B cell (primary cell): ENCODE measurements at regions not wholly inside any gene's neighbourhood (a gene's known extent, or its start where the extent isn't known, plus 50 kb on each side); places are given as distances from the start of the nearest gene placed in this dataset.

Experiments
- ATAC-seq: fragments of 200-7000 bp; cut with Tn5 transposase; one replicate; pipeline ENCODE4 v1.10.0; 2021; ENCODE audit warnings: low read depth, mild to moderate bottlenecking, moderate number of reproducible peaks, moderate library complexity
- CTCF ChIA-PET: fragments of 350-600 bp; sonication (Branson Sonifier 250); formaldehyde crosslinking; loops from one replicate; lab custom pipeline; 2021; ENCODE audit warnings: antibody characterized with exemption, inconsistent platforms; lab: Charles Lee
- POLR2A ChIA-PET: fragments of 350-600 bp; sonication (Branson Sonifier 250); formaldehyde crosslinking; loops from one replicate; lab custom pipeline; 2021; ENCODE audit warnings: antibody characterized with exemption; lab: Charles Lee
- DNase-seq: peaks from one replicate; pipeline ENCODE4 v3.0.0; 2013
- H2AFZ ChIP-seq: 2 replicates; pipeline ENCODE4 v1.6.1; 2012; ENCODE audit warnings: mild to moderate bottlenecking, low read depth, low read length; ENCODE audit not compliant: insufficient read depth, poor library complexity, severe bottlenecking
- H3K27ac ChIP-seq, 2 donors: 1 replicate in 1 of 2; 2 replicates in 1 of 2; pipeline ENCODE4 v1.5.1; 2012 to 2013; ENCODE audit warnings: low read length in 2 of 2, mild to moderate bottlenecking in 2 of 2, moderate library complexity in 1 of 2
- H3K27me3 ChIP-seq, 4 experiments: fragments of 200-600 bp in 1 of 4; sonication (generic) in 1 of 4; replicated peaks in 1 of 4; 1 replicate in 2 of 4; 2 replicates in 2 of 4; pipeline versions ENCODE4 v1.6.1 to v1.7.0; 2013 to 2016; ENCODE audit warnings: low read length in 3 of 4, mild to moderate bottlenecking in 2 of 4, mixed read lengths in 1 of 4, moderate library complexity in 1 of 4; ENCODE audit not compliant: insufficient read depth in 4 of 4, control insufficient read depth in 3 of 4; ENCODE audit errors: control extremely low read depth in 1 of 4
- H3K36me3 ChIP-seq, 2 experiments: replicated peaks in 1 of 2; 1 replicate in 1 of 2; 2 replicates in 1 of 2; pipeline versions ENCODE4 v1.6.1 to v1.7.1; 2013; ENCODE audit warnings: low read length in 1 of 2; ENCODE audit not compliant: insufficient read depth in 2 of 2, control insufficient read depth in 1 of 2; ENCODE audit errors: control extremely low read depth in 1 of 2, extremely low read depth in 1 of 2
- H3K4me1 ChIP-seq, 2 donors: fragments of 200-600 bp in 1 of 2; sonication (generic) in 1 of 2; 1 replicate in 1 of 2; 2 replicates in 1 of 2; pipeline versions ENCODE4 v1.5.1 to v1.6.1; 2013 to 2017; ENCODE audit warnings: low read length in 2 of 2; ENCODE audit not compliant: control insufficient read depth in 2 of 2, insufficient read depth in 2 of 2
- H3K4me2 ChIP-seq: replicated peaks from 2 replicates; pipeline ENCODE3; 2012; ENCODE audit warnings: mild to moderate bottlenecking, low read depth, low read length; ENCODE audit not compliant: poor library complexity, severe bottlenecking
- H3K4me3 ChIP-seq, 5 experiments: fragments of 200-600 bp in 1 of 5; sonication (generic) in 1 of 5; 1 replicate in 3 of 5; 2 replicates in 2 of 5; pipeline versions ENCODE4 v1.5.1 to v1.7.0; 2011 to 2016; ENCODE audit warnings: low read length in 4 of 5, mild to moderate bottlenecking in 4 of 5, low read depth in 2 of 5, control low read depth in 1 of 5, moderate library complexity in 1 of 5; ENCODE audit not compliant: insufficient read depth in 1 of 5; ENCODE audit errors: control extremely low read depth in 1 of 5, extremely low read depth in 1 of 5
- H3K79me2 ChIP-seq: fragments of 200-600 bp; sonication (generic); one replicate; pipeline ENCODE4 v1.6.0; 2016; ENCODE audit warnings: low read length; ENCODE audit not compliant: control insufficient read depth, insufficient read depth
- H3K9ac ChIP-seq: fragments of 200-600 bp; sonication (generic); 2 replicates; pipeline ENCODE4 v1.6.1; 2017; ENCODE audit warnings: mild to moderate bottlenecking, low read length, moderate library complexity
- H3K9me3 ChIP-seq, 3 donors: one replicate each; pipeline versions ENCODE4 v1.6.1 to v1.7.1; 2013; ENCODE audit warnings: low read length in 2 of 3; ENCODE audit not compliant: control insufficient read depth in 2 of 3, insufficient read depth in 1 of 3; ENCODE audit errors: control extremely low read depth in 1 of 3
- H4K20me1 ChIP-seq: 2 replicates; pipeline ENCODE4 v1.6.0; 2012; ENCODE audit warnings: mild to moderate bottlenecking, low read length; ENCODE audit not compliant: insufficient read depth, control insufficient read depth, poor library complexity, severe bottlenecking
- H3K27ac Mint-ChIP-seq: one replicate; pipeline ENCODE4 v1.8.0; 2021; ENCODE audit warnings: mixed read lengths
- H3K27me3 Mint-ChIP-seq: one replicate; pipeline ENCODE4 v1.8.0; 2021; ENCODE audit warnings: mixed read lengths
- H3K4me1 Mint-ChIP-seq: one replicate; pipeline ENCODE4 v1.8.0; 2021; ENCODE audit warnings: mixed read lengths
- H3K4me3 Mint-ChIP-seq: one replicate; pipeline ENCODE4 v1.8.0; 2021; ENCODE audit warnings: mixed read lengths
- H3K9me3 Mint-ChIP-seq: one replicate; pipeline ENCODE4 v1.8.0; 2022; ENCODE audit warnings: mixed read lengths; ENCODE audit not compliant: insufficient read depth
- EZH2 ChIP-seq: IDR thresholded peaks from 2 replicates; pipeline ENCODE4 v1.6.1; 2012; ENCODE audit warnings: borderline replicate concordance, low read depth, mild to moderate bottlenecking, moderate library complexity, low read length; ENCODE audit not compliant: insufficient read depth, poor library complexity, severe bottlenecking
- WGBS: methylation state at CpG from one replicate; pipeline ENCODE4 v1.1.5; 2013; ENCODE audit warnings: missing lambda C conversion rate; ENCODE audit not compliant: insufficient coverage; 5-methylcytosine and 5-hydroxymethylcytosine counted together
- intact Hi-C: fragments of 100-400 bp; cut with micrococcal nuclease; formaldehyde crosslinking; loops from one replicate; pipeline ENCODE4 v1.10.0; 2022
- TF ChIP-seq, protein P1 (sequence below): fragments of 200-600 bp; IDR thresholded peaks from one replicate; pipeline ENCODE4 v1.8.0; 2022; ENCODE audit warnings: antibody characterized with exemption, mild to moderate bottlenecking

- TF ChIP-seq, protein P1, sequence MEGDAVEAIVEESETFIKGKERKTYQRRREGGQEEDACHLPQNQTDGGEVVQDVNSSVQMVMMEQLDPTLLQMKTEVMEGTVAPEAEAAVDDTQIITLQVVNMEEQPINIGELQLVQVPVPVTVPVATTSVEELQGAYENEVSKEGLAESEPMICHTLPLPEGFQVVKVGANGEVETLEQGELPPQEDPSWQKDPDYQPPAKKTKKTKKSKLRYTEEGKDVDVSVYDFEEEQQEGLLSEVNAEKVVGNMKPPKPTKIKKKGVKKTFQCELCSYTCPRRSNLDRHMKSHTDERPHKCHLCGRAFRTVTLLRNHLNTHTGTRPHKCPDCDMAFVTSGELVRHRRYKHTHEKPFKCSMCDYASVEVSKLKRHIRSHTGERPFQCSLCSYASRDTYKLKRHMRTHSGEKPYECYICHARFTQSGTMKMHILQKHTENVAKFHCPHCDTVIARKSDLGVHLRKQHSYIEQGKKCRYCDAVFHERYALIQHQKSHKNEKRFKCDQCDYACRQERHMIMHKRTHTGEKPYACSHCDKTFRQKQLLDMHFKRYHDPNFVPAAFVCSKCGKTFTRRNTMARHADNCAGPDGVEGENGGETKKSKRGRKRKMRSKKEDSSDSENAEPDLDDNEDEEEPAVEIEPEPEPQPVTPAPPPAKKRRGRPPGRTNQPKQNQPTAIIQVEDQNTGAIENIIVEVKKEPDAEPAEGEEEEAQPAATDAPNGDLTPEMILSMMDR = no peak
- H4K20me1 ChIP-seq = no peaks in the 10 kb centered on the region
- peaks cover 0 to 3% (median 0%) of the 10 kb centered on the region in 3 donors for H3K9me3 ChIP-seq
- DNase-seq (no peak), ATAC-seq (no peak)
- H3K4me1 ChIP-seq = no peaks in the 10 kb centered on the region
- no peaks in the 10 kb centered on the region for H3K27me3 Mint-ChIP-seq
- no peak overlapping the region for H2AFZ ChIP-seq
- no peak overlapping the region for H3K27ac Mint-ChIP-seq
- H3K9ac ChIP-seq = no peak overlapping the region
- CTCF ChIA-PET = no interaction called here
- no peaks in the 10 kb centered on the region for H3K27me3 ChIP-seq
- intact Hi-C loops = no loop called here
- no peaks in the 10 kb centered on the region for H3K36me3 ChIP-seq
- H3K9me3 Mint-ChIP-seq = no peaks in the 10 kb centered on the region
- no peak overlapping the region for H3K27ac ChIP-seq
- no peaks in the 10 kb centered on the region for H3K4me1 Mint-ChIP-seq
- no peaks in the 10 kb centered on the region for H3K79me2 ChIP-seq
- H3K4me2 ChIP-seq = no peak overlapping the region
- 100% methylated on average over 3 of the region's 3 CpGs for WGBS
- POLR2A ChIA-PET = no interaction called here
- no peak overlapping the region for H3K4me3 ChIP-seq
- H3K4me3 Mint-ChIP-seq = no peak overlapping the region
Observed at GRCh38 chr18:11380968-11381367, 228.4 kb upstream of the SLC35G4 start.

- Histone ChIP-seq H3K9ac (no peak overlapping the region), H3K79me2 (no peaks in the 10 kb centered on the region), H3K36me3 (no peaks in the 10 kb centered on the region), H3K4me3 (no peak overlapping the region), H2AFZ (no peak overlapping the region), H3K4me1 (no peaks in the 10 kb centered on the region), H3K4me2 (no peak overlapping the region), H3K27me3 (no peaks in the 10 kb centered on the region), H4K20me1 (no peaks in the 10 kb centered on the region), H3K27ac (no peak overlapping the region), H3K9me3 (peaks cover 0 to 3% (median 0%) of the 10 kb centered on the region in 3 donors)
- no peaks in the 10 kb centered on the region for H3K27me3 Mint-ChIP-seq
- no peak for ATAC-seq
- WGBS = 98% methylated on average over 8 of the region's 10 CpGs
- H3K9me3 Mint-ChIP-seq = no peaks in the 10 kb centered on the region
- CTCF ChIA-PET = no interaction called here
- H3K4me3 Mint-ChIP-seq = no peak overlapping the region
- POLR2A ChIA-PET = no interaction called here
- DNase-seq = no peak
- H3K27ac Mint-ChIP-seq = no peak overlapping the region
- intact Hi-C loops = no loop called here
- TF ChIP-seq, protein P1 = no peak
- no peak for TF ChIP-seq EZH2
- no peaks in the 10 kb centered on the region for H3K4me1 Mint-ChIP-seq
Observed at GRCh38 chr18:11379660-11380059, 229.7 kb upstream of the SLC35G4 start.
